ENCODE measurements at regions not wholly inside any gene's neighbourhood (a gene's known extent, or its start where the extent isn't known, plus 50 kb on each side); places are given as distances from the start of the nearest gene placed in this dataset.

- Histone ChIP-seq H3K9me3 (ENCODE audit: control insufficient read depth in 2 of 2, insufficient read depth in 1 of 2, low read depth in 1 of 2, low read length in 1 of 2) (no peaks in the 10 kb centered on the region), H3K27ac (ENCODE audit: low read depth in 2 of 2, low read length in 1 of 2) (no peak overlapping the region), H3K27me3 (ENCODE audit: control insufficient read depth in 1 of 2, insufficient read depth in 2 of 2, low read length in 2 of 2) (no peaks in the 10 kb centered on the region), H3K4me1 (ENCODE audit: control insufficient read depth in 2 of 2, insufficient read depth in 2 of 2, low read length in 1 of 2) (no peaks in the 10 kb centered on the region), H3K36me3 (ENCODE audit: control insufficient read depth in 2 of 2, insufficient read depth in 2 of 2, low read length in 1 of 2) (no peaks in the 10 kb centered on the region), H3K4me3 (ENCODE audit: low read depth in 1 of 2, low read length in 2 of 2) (no peak overlapping the region)
- 57 to 64% methylated on average over 2 of the region's 2 CpGs for WGBS, 2 donors
These were observed 184.6 kb upstream of the DMAC1 start for GRCh38 chr9:7984203-7984602.

DNA sequence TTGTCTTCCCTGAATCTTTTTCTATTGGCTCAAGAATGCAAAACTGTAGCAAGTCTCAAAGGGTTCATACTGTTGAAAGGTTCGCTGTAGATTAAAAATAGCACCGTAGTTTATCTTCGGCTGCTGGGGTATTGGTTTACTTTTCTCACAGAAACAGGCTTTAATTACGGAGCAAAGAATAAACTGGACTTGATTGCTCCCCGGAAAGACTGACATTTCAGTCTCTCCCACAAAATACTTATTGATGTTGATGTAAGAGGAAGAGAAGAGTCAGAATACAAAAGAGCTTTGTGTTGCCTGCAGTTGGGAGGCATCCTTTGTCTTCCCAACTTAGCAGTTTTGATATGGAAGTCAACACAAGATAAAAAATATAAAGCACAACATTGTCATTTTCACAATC, 183.9 kb upstream of the DMAC1 start:
- no peaks in the 10 kb centered on the region for H3K9me3 ChIP-seq (ENCODE audit: control insufficient read depth in 2 of 2, insufficient read depth in 1 of 2, low read depth in 1 of 2, low read length in 1 of 2)
- H3K4me3 ChIP-seq (ENCODE audit: low read depth in 1 of 2, low read length in 2 of 2), result no peak overlapping the region
- WGBS, 2 donors, result 40 to 72% methylated on average over 5 of the region's 5 CpGs
- no peaks in the 10 kb centered on the region for H3K27me3 ChIP-seq (ENCODE audit: control insufficient read depth in 1 of 2, insufficient read depth in 2 of 2, low read length in 2 of 2)
- no peaks in the 10 kb centered on the region for H3K36me3 ChIP-seq (ENCODE audit: control insufficient read depth in 2 of 2, insufficient read depth in 2 of 2, low read length in 1 of 2)
- H3K4me1 ChIP-seq (ENCODE audit: control insufficient read depth in 2 of 2, insufficient read depth in 2 of 2, low read length in 1 of 2), result no peaks in the 10 kb centered on the region
- H3K27ac ChIP-seq (ENCODE audit: low read depth in 2 of 2, low read length in 1 of 2), result no peak overlapping the region

DNA sequence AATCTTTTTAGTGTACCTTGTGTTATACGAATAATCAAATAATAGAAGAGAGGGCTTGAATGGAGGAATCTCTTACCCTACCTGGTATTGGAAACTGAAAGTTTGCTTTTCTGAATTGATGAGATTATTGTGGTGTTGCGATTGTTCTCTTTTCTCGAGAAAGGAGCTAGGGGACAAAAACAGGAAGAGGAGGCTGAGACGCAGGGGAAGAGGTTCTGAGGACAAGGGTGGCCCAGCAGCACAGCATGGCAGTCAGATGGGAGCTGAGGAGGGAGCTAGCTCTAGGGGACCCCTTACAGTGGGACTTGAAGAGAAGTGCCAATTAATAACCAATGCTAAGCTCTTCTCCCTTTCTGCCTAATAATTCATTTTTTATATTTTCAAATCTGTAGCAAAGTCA, 183.3 kb upstream of the DMAC1 start:
- Histone ChIP-seq H3K27ac (ENCODE audit: low read depth in 2 of 2, low read length in 1 of 2) (no peak overlapping the region), H3K4me3 (ENCODE audit: low read depth in 1 of 2, low read length in 2 of 2) (no peak overlapping the region), H3K27me3 (ENCODE audit: control insufficient read depth in 1 of 2, insufficient read depth in 2 of 2, low read length in 2 of 2) (no peaks in the 10 kb centered on the region), H3K4me1 (ENCODE audit: control insufficient read depth in 2 of 2, insufficient read depth in 2 of 2, low read length in 1 of 2) (no peaks in the 10 kb centered on the region), H3K9me3 (ENCODE audit: control insufficient read depth in 2 of 2, insufficient read depth in 1 of 2, low read depth in 1 of 2, low read length in 1 of 2) (no peaks in the 10 kb centered on the region), H3K36me3 (ENCODE audit: control insufficient read depth in 2 of 2, insufficient read depth in 2 of 2, low read length in 1 of 2) (no peaks in the 10 kb centered on the region)
- 80% methylated on average over 4 of the region's 4 CpGs for WGBS, 2 donors

DNA sequence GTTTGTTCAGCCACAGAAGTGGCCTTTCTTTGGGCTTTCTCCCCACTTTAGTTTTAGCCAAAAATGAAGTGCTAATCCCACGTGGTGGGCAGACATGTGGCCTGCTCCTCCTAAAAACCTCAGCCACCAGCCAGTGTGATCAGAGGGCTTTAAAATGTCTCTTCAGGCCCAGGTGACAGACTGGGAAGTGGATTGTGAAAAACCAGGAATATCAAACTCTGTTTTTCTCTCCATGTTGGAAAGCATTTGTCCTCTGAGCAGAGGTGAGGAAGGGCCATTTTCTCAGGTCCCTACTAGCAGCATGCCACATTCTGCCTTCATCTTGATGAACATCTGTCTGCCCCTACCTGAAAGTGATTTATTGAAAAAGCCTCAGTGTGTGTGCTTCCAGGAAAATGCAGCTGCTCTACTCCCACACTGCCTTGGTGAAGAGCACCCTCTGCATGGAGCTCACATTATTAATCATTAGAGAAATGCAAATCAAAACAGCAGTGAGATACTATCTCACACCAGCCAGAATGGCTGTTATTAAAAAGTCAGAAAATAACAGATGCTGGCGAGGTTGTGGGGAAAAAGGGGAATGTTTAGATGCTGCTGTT, 181.2 kb upstream of the DMAC1 start:
- H3K36me3 ChIP-seq (ENCODE audit: control insufficient read depth in 2 of 2, insufficient read depth in 2 of 2, low read length in 1 of 2), result no peaks in the 10 kb centered on the region
- no peaks in the 10 kb centered on the region for H3K9me3 ChIP-seq (ENCODE audit: control insufficient read depth in 2 of 2, insufficient read depth in 1 of 2, low read depth in 1 of 2, low read length in 1 of 2)
- WGBS, 2 donors, result 80% methylated on average over 2 of the region's 2 CpGs

GRCh38 chr9:7980041-7980440, 180.5 kb upstream of the DMAC1 start:
- WGBS, 2 donors, result 85 to 91% methylated on average over 2 of the region's 2 CpGs
- no peaks in the 10 kb centered on the region for H3K36me3 ChIP-seq (ENCODE audit: control insufficient read depth in 2 of 2, insufficient read depth in 2 of 2, low read length in 1 of 2)
- H3K4me1 ChIP-seq (ENCODE audit: control insufficient read depth in 2 of 2, insufficient read depth in 2 of 2, low read length in 1 of 2), result peaks cover 0 to 2% of the 10 kb centered on the region in 2 donors
- H3K27ac ChIP-seq (ENCODE audit: low read depth in 2 of 2, low read length in 1 of 2), result no peak overlapping the region
- H3K4me3 ChIP-seq (ENCODE audit: low read depth in 1 of 2, low read length in 2 of 2), result no peak overlapping the region
- H3K27me3 ChIP-seq (ENCODE audit: control insufficient read depth in 1 of 2, insufficient read depth in 2 of 2, low read length in 2 of 2), result no peaks in the 10 kb centered on the region
- H3K9me3 ChIP-seq (ENCODE audit: control insufficient read depth in 2 of 2, insufficient read depth in 1 of 2, low read depth in 1 of 2, low read length in 1 of 2), result no peaks in the 10 kb centered on the region

More for the DNA sequence above, 181.2 kb upstream of the DMAC1 start:
- Histone ChIP-seq H3K4me1 (ENCODE audit: control insufficient read depth in 2 of 2, insufficient read depth in 2 of 2, low read length in 1 of 2) (peaks cover 0 to 2% of the 10 kb centered on the region in 2 donors), H3K27me3 (ENCODE audit: control insufficient read depth in 1 of 2, insufficient read depth in 2 of 2, low read length in 2 of 2) (no peaks in the 10 kb centered on the region), H3K4me3 (ENCODE audit: low read depth in 1 of 2, low read length in 2 of 2) (no peak overlapping the region), H3K27ac (ENCODE audit: low read depth in 2 of 2, low read length in 1 of 2) (no peak overlapping the region)

DNA sequence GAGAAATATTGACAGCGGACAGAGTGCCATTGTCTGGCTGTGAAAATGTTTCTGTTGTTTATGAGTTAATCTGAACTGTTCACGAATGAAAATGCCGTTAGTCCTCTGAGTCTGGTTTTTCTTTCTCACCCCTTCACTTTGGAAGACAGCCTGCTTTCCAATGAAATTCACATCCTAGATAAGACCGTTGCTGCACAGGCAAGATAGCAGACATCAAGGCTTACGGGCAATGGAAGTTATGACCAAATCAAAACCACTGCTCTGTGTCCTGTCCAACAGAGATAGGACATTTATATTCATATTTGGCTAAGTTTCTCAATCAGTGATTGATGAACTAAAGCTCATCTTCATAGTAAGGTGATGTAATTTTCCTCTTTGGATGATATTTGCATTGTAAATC, 180.0 kb upstream of the DMAC1 start:
- no peak overlapping the region for H3K27ac ChIP-seq (ENCODE audit: low read depth in 2 of 2, low read length in 1 of 2)
- H3K27me3 ChIP-seq (ENCODE audit: control insufficient read depth in 1 of 2, insufficient read depth in 2 of 2, low read length in 2 of 2), result no peaks in the 10 kb centered on the region
- H3K36me3 ChIP-seq (ENCODE audit: control insufficient read depth in 2 of 2, insufficient read depth in 2 of 2, low read length in 1 of 2), result no peaks in the 10 kb centered on the region
- WGBS, 2 donors, result 62% methylated on average over 5 of the region's 5 CpGs
- no peaks in the 10 kb centered on the region for H3K9me3 ChIP-seq (ENCODE audit: control insufficient read depth in 2 of 2, insufficient read depth in 1 of 2, low read depth in 1 of 2, low read length in 1 of 2)
- H3K4me3 ChIP-seq (ENCODE audit: low read depth in 1 of 2, low read length in 2 of 2), result no peak overlapping the region
- H3K4me1 ChIP-seq (ENCODE audit: control insufficient read depth in 2 of 2, insufficient read depth in 2 of 2, low read length in 1 of 2), result peaks cover 0 to 2% of the 10 kb centered on the region in 2 donors

- Histone ChIP-seq H3K9me3 (ENCODE audit: control insufficient read depth in 2 of 2, insufficient read depth in 1 of 2, low read depth in 1 of 2, low read length in 1 of 2) (no peaks in the 10 kb centered on the region), H3K27ac (ENCODE audit: low read depth in 2 of 2, low read length in 1 of 2) (no peak overlapping the region), H3K4me1 (ENCODE audit: control insufficient read depth in 2 of 2, insufficient read depth in 2 of 2, low read length in 1 of 2) (peaks cover 0 to 2% of the 10 kb centered on the region in 2 donors), H3K4me3 (ENCODE audit: low read depth in 1 of 2, low read length in 2 of 2) (no peak overlapping the region), H3K36me3 (ENCODE audit: control insufficient read depth in 2 of 2, insufficient read depth in 2 of 2, low read length in 1 of 2) (no peaks in the 10 kb centered on the region), H3K27me3 (ENCODE audit: control insufficient read depth in 1 of 2, insufficient read depth in 2 of 2, low read length in 2 of 2) (no peaks in the 10 kb centered on the region)
- WGBS, 2 donors, result 82 to 91% methylated on average over 5 of the region's 5 CpGs
These were observed 178.0 kb upstream of the DMAC1 start for GRCh38 chr9:7977586-7977985.

DNA sequence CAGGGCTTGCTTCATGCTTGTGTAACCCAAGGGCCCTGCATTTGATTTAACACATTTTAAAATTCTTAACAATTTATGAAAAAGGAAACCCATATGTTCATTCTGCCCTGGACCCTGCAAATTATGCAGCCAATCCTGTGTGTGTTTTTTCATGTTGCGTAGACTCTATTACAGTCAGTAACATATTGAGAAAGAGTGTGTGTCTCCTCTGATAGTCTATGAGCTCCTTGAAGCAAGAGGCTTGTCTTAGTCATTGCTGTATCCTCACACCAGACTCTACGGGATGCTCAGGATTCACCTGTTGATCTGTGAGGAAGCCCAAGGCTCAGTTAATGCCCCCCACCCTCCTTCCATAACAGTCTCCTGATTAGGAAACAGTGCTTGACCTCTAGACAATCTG, 177.3 kb upstream of the DMAC1 start:
- 89 to 90% methylated on average over 2 of the region's 2 CpGs for WGBS, 2 donors
- H3K4me3 ChIP-seq (ENCODE audit: low read depth in 1 of 2, low read length in 2 of 2), result no peak overlapping the region
- no peaks in the 10 kb centered on the region for H3K36me3 ChIP-seq (ENCODE audit: control insufficient read depth in 2 of 2, insufficient read depth in 2 of 2, low read length in 1 of 2)
- H3K27ac ChIP-seq (ENCODE audit: low read depth in 2 of 2, low read length in 1 of 2), result no peak overlapping the region
- H3K27me3 ChIP-seq (ENCODE audit: control insufficient read depth in 1 of 2, insufficient read depth in 2 of 2, low read length in 2 of 2), result no peaks in the 10 kb centered on the region
- no peaks in the 10 kb centered on the region for H3K9me3 ChIP-seq (ENCODE audit: control insufficient read depth in 2 of 2, insufficient read depth in 1 of 2, low read depth in 1 of 2, low read length in 1 of 2)
- peaks cover 0 to 2% of the 10 kb centered on the region in 2 donors for H3K4me1 ChIP-seq (ENCODE audit: control insufficient read depth in 2 of 2, insufficient read depth in 2 of 2, low read length in 1 of 2)

DNA sequence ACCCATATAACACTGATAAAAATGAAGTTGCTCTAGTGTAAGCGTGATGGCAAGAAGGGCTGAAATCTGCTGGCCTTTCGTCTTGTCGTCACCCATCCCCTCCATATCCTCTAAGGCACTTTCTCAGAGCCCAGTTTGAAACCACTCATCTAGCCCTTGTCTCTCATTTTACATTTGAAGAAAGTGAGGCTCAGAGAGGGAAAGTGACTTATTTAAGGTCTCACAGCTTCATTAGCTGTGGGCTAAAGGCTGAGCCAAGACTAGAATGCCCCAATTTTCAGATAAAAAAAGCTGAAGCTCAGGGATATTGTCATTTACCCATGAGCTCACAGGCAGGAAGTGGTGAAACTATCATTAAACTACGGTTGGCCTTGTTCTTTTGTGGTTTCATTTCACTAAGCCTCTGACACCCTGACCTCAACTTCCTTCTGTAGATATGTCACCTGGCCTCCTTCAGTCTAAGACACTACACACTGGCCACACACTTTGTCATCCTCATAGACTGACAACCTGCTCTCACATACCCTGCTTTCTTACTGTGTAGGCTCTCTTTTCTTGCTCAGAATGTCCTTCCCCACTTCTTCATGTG, 176.7 kb upstream of the DMAC1 start:
- Histone ChIP-seq H3K9me3 (ENCODE audit: control insufficient read depth in 2 of 2, insufficient read depth in 1 of 2, low read depth in 1 of 2, low read length in 1 of 2) (no peaks in the 10 kb centered on the region), H3K27me3 (ENCODE audit: control insufficient read depth in 1 of 2, insufficient read depth in 2 of 2, low read length in 2 of 2) (no peaks in the 10 kb centered on the region), H3K4me3 (ENCODE audit: low read depth in 1 of 2, low read length in 2 of 2) (no peak overlapping the region), H3K27ac (ENCODE audit: low read depth in 2 of 2, low read length in 1 of 2) (no peak overlapping the region), H3K36me3 (ENCODE audit: control insufficient read depth in 2 of 2, insufficient read depth in 2 of 2, low read length in 1 of 2) (no peaks in the 10 kb centered on the region), H3K4me1 (ENCODE audit: control insufficient read depth in 2 of 2, insufficient read depth in 2 of 2, low read length in 1 of 2) (peaks cover 0 to 2% of the 10 kb centered on the region in 2 donors)
- WGBS, 2 donors, result 55 to 60% methylated on average over 4 of the region's 4 CpGs

DNA sequence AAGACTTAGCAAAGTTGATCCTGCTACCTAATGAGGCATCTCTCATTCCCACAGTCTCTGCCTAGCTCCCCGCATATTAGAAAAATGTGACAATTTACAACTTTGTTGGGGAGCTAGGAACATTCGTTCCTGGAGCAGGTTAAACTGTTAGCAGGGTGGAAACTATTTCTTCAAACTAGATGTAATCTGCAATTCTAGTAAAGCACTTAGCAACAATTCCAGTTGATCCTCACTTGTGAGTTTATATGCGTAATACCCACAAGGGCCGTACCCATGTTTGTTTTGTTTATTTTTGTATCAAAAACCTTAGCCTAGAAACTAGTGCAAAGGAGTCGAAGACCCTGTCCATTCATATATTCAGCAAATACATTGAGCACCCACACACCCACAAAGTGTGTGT, 175.8 kb upstream of the DMAC1 start:
- 95 to 97% methylated on average over 5 of the region's 5 CpGs for WGBS, 2 donors
- Histone ChIP-seq H3K36me3 (ENCODE audit: control insufficient read depth in 2 of 2, insufficient read depth in 2 of 2, low read length in 1 of 2) (no peaks in the 10 kb centered on the region), H3K4me3 (ENCODE audit: low read depth in 1 of 2, low read length in 2 of 2) (no peak overlapping the region), H3K27me3 (ENCODE audit: control insufficient read depth in 1 of 2, insufficient read depth in 2 of 2, low read length in 2 of 2) (no peaks in the 10 kb centered on the region), H3K27ac (ENCODE audit: low read depth in 2 of 2, low read length in 1 of 2) (no peak overlapping the region), H3K4me1 (ENCODE audit: control insufficient read depth in 2 of 2, insufficient read depth in 2 of 2, low read length in 1 of 2) (peaks cover 0 to 2% of the 10 kb centered on the region in 2 donors), H3K9me3 (ENCODE audit: control insufficient read depth in 2 of 2, insufficient read depth in 1 of 2, low read depth in 1 of 2, low read length in 1 of 2) (no peaks in the 10 kb centered on the region)
